Epithelial cell of prostate (primary cell): ENCODE measurements at regions not wholly inside any gene's neighbourhood (a gene's known extent, or its start where the extent isn't known, plus 50 kb on each side); places are given as distances from the start of the nearest gene placed in this dataset.

Source experiments
- DNase-seq: peaks from one replicate; pipeline ENCODE4 v3.0.0-alpha.2; 2011; ENCODE audit warnings: low read depth, low spot score
- H3K27ac ChIP-seq: fragments of 450-650 bp; 2 replicates; pipeline ENCODE4 v1.5.1; 2017; ENCODE audit warnings: mild to moderate bottlenecking

DNA sequence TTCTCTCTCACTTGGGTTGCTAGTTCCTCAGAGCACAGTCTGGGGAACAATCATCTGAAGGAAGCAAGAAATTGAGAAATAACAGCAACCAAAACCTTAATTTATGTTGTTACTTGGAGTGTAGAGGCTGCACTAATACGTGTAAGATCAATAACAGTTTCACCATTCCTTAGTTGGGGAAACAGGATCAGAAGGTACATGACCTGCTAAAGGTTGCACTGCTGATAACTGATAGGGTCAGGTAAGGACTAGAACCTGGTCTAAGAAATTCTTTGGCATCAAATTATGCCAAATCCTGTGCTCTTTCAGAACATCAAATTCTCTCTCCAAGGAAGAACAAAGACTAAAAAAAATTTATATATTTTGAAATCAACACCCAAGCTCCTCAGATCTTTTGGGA lies 278.6 kb upstream of the C9orf72 start:
- no peak for DNase-seq
- no peak overlapping the region for H3K27ac ChIP-seq

DNA sequence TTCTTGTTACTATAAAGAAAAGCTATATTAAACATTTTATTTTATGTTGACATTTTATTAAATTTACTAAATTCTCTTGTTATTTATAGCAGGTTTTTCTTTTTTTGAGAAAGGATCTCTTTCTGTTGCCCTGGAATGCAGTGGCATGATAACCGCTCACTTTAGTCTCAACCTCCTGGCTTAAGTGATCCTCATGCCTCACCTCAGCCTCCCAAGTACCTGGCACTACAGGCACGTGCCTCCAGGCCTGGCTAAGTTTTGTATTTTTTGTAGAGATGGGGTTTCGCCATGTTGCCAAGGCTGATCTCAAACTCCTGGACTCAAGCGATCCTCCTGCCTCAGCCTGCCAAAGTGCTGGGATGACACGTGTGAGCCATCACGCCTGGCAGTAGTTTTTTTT lies 280.2 kb upstream of the C9orf72 start:
- DNase-seq: no peak
- H3K27ac ChIP-seq: no peak overlapping the region

DNA sequence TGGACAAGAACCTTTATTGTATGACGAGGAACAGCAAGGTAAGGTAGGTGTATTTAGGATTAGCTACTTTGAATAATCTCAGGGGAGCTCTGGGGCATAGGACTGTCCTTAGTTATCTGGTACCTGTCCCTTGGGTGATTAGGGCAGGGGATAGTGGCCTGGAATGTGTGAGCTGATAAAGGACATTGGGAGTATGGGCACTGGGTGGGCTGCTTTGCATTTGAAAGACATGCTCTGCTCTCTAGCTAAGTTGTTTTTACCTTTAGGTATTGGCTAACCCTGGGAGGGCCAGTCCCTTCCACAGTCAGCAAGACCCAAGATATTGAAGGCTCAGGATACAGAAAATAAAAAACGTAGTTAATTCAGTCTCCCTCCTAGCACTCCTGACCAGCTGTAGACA lies 282.8 kb upstream of the C9orf72 start:
- no peak overlapping the region for H3K27ac ChIP-seq
- DNase-seq: no peak

DNA sequence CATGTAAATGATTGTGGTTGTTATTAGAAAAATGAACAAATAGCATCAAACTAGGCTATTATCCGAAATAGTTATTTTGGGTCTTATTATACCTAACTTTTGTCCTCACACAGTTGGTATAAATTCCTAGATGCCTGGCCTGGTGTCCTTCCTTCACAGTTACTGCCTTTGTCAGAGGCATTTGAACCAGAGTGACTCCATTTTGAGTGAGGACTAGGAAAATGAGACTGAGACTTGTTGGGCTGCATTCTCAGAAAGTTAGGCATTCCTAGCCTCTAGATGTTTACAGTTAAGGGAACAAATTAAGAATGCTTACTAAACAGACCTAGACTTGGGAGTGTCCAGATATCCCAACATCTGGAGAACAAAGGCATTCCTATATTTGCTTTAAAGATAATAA lies 283.5 kb upstream of the C9orf72 start:
- H3K27ac ChIP-seq: no peak overlapping the region
- DNase-seq: no peak

DNA sequence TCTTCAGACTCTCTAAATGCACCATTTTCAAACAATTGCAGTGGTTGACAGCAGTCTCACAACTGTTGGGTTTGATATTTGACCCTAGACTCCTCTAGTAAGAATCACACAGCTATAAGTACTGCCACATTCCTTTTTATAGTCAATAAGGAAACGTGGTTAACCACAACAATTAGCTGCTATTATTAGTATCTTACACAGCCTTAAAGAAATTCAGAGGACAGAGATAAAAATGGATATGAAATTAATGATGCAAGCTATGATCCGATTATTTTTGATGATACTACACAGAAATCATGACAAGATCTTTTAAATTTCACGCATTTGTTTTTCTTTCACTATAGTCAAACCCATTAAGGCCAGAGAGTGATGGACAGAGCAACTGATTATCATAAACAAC lies 288.6 kb upstream of the C9orf72 start:
- no peak for DNase-seq
- H3K27ac ChIP-seq: no peak overlapping the region

DNA sequence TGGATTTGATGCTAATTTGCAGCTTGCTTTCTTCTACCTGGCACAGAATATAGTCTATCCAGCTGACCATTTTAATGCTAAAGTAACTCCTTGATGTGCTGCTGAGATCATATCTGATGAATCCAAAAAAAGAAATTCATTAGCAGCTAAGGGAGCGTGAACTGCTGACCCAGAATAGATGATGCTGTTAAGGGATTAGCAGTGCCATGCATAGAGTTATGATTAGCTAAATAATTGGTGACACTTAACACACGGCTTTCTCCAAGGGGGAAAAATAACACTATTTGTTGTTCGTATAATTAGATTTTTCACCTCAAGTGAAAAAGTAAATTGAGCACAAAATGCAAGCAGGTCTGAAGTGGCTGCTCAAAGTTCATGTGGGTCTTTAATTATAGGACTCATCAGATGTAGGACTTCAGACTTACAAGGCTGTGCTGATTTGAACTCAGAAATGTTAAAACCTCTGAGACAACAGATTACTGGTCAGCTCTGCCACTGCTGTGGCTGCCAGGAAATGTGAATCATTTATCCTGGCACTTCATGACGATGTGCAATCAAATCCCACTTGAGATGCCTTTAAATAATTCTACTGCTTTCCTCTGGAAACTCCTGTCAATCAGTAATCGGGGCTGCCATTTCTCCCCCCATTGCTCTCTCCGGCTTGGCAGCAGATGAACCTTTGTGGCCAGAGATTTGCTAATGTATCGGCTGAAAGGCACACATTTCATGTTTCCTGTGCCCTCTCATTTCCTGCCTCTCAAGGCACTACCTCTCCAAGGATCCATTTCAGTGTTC lies 291.6 kb upstream of the C9orf72 start:
- DNase-seq: no peak
- H3K27ac ChIP-seq: no peak overlapping the region

DNA sequence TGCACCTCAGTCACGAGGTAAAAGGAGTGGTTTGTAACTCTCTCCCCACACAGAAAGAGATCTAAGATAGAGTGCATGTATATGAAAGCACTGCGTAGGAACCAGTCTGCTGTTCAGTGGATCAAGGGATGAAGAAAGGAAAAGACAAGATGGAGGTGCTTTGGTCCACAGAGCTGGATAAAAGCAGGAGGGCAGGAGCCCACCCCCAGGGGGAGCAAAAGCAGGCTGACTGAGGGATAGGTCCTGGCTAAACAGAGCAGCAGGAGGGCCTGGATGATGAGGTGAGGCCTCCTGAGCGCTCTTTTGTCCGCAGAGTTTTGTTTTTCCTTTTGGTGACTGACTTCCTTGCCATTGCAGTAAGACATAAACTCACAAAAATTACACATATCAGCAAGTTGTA lies 293.5 kb upstream of the C9orf72 start:
- no peak overlapping the region for H3K27ac ChIP-seq
- DNase-seq: no peak

DNA sequence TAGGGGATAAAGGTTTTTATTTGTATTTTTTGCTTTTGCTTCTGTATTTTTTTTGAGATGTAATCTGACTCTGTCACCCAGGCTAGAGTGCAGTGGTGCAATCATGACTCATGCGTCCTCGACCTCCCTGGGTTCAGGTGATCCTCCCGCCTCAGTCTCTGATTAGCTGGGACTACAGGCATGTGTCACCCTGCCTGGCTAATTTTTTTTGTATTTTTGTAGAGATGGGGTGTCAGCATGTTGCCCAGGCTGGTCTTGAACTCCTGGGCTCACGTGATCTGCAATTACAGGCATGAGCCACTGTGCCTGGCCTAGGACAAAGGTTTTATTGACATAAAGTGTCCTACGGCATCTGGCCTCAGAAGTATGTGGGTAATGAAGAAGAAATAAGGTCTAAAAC lies 297.1 kb upstream of the C9orf72 start:
- DNase-seq: no peak
- no peak overlapping the region for H3K27ac ChIP-seq

DNA sequence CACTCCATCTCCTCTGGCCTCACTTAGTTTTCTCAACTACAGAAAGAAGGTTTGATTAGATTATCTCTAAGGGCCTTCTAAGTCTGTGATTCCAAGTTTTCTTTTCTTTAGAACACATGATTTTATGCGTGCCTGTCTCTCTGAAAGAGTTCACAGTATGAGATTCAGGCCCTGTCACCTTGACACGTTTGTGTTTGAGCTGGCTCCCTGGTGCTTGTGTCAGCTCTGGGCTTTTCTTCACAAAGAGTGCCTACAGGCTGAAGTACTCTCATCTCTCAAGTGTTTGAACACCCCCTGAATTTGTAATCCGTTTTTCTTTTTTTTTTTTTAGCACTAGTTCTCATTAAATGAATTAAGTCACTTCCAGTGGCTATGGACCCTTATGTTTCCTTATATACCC lies 306.9 kb upstream of the C9orf72 start:
- no peak for DNase-seq
- no peak overlapping the region for H3K27ac ChIP-seq

DNA sequence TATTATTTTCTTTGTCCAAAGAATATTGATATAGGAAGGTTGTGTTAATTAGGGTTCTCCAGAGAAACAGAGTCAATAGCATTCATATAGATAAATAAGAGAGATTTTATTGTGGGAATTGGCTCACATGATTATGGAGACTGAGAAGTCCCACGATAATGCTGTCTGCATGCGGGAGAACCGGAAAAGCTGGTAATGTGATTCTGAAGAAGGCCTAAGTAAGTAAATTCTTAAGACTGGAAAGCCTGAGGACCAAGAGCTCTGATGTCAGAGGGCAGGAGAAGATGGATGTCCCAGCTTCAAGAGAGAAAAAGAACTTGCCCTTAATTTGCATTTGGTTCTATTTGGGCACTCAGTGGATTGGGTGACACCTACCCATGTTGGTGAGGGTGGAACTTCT lies 307.4 kb upstream of the C9orf72 start:
- no peak overlapping the region for H3K27ac ChIP-seq
- no peak for DNase-seq

DNA sequence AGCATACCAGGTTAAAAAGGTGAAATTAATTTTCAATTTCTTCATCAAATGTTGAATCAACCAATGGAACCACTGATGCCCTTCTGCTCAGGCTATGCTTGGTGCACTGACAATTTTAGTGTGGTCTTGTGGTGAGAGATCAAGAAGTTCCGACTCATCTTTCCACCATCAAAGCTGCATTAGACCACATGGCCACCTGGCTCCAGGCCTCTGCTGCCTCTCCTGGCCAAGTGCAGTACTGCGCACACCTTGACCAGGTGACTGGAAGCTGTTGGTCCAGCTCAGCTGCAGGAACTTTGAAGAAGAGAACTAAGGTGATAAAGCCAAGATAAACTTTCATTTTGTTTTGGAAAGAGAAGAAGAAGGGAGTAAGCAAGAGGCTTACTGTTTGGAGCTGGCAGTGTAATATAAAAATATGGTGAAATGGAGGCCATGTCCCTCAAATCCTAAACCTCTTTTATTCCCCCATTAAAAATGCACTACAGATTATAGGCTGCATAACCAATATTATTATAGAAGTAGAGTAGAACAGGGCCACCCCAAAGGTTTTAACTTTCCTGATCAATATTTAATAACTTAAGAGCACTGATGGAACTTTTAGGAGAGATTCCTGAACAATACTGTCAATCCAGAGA lies 315.5 kb upstream of the C9orf72 start:
- no peak for DNase-seq
- H3K27ac ChIP-seq: no peak overlapping the region

DNA sequence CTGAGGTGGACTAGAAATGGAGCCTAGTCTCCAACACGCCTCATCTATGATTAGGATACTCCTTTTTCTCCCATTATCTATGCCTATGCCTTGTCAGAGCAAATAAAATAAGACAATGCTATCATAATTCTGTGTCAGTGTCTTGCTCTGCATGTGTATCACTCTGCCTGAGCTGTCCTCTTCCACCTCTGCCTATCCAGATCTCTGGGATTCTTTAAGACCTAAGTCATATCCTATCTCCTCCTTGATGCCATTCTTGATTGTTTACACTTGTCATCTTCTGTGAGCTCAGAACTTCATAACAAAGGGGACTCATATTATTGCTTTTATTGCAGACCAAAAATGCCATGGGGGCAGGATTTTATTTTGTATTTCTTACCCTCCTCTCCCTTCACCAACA lies 351.2 kb upstream of the C9orf72 start:
- no peak overlapping the region for H3K27ac ChIP-seq
- no peak for DNase-seq

DNA sequence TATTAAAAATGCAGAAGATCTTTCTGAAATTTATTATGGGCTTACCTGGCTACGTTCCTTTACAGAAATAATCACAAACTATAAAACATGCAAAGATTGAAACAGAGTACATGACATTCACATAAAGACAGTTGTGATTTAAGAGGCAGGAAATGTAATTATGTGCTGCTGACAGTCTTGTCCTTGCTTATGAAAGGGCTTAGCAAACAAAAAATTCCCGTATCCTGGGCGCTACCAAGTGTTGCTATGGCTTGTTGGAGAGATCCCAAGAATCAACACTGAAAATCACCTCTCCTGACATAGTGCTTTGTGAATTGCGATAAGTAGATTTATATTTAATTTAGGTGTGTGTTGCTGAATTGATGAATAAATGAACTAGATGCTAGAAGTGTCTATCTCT lies 352.5 kb upstream of the C9orf72 start:
- DNase-seq: no peak
- H3K27ac ChIP-seq: no peak overlapping the region

DNA sequence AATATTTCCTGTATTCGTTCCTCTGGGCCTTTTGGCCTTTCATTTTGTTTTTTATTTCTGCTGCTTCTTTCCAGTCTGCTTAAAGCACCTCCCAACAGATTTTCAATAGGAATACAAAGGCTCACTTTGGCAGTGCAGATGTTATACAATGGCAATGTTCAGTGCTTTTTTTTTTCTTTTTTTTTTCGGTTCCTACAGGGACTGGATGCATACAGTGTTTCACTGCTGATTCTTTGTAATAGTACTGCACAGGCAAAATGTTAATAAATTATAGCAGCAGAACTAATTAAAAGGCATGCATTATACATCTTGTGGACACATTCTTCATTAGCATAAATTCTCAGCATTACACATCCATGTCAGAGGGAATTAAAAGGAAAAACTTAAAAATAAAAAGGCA lies 356.6 kb upstream of the C9orf72 start:
- no peak for DNase-seq
- H3K27ac ChIP-seq: no peak overlapping the region

DNA sequence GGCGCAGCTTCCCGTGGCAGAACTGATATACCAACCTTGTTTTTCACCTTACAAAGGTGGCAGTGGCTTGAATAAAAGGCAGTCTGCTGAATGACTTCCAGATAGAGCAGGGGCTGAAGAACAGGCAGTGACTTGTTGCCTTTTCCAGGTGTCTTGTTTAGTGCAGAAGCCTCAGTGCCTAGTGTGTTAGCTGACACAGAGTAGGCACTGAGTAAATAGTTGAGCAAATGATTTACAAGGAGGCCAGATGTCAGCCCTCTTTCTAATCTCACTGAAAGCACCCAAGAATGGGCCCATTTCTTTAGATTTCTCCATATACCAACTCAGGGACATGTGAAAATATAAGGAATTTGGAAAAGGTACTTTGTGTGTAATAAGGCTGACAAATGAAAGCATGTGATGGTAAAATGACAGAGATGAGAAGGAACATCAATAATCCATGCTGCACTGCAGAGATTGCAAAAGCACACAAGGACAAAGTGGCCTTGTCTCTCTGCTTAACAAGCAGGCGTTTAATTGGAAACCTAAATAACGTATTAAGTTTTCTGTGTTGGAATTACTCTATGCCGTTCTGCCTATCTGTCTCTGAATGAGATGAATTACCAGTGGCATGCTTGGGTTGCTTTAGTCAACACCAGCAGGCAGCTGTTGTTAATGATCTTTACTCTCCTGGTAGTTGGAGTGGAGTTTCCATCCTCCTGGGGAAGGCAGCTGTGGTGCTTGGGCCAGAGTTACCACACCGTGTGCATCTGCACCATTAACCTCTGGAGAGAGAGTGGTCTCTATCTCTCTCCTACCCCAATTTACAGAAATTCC lies 360.1 kb upstream of the C9orf72 start:
- no peak for DNase-seq
- H3K27ac ChIP-seq: no peak overlapping the region

DNA sequence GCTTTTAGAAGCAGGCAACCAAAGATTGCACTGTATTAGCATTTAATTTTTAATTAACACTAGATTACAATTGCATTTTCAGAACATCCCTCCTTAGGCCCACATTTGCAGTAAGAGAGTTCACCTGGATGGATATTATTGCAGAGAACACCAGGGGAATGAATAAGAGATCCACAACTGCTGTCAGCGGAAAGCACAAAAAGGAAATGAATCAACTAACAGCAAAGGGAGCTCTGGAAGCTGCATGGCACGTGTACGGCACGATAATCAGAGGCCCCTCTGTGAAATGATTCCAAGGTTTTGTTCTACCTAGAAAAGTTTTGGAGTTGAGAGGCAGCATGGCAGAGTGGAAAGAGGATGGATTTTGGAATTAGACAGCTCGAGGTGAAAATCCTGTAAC lies 361.2 kb upstream of the C9orf72 start:
- no peak overlapping the region for H3K27ac ChIP-seq
- DNase-seq: no peak

DNA sequence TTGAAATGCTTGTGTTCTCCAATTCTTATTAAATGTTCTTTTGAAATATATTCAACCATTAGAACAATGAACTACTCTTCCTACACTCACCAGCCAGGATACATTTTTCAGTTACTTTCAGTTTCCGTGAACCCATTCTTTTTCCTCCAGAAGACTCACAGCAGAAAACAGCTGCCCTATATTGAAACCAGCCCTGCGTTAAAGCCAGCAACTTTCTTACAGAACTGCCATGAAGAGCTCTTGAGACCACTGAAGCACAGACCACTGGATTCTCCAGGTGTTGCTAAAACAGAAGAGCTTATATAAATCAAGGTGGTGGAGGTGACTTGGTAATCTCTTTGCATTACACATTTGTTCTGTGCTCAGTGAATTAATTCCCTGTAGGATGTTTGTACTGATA lies 365.9 kb upstream of the C9orf72 start:
- no peak overlapping the region for H3K27ac ChIP-seq
- no peak for DNase-seq

DNA sequence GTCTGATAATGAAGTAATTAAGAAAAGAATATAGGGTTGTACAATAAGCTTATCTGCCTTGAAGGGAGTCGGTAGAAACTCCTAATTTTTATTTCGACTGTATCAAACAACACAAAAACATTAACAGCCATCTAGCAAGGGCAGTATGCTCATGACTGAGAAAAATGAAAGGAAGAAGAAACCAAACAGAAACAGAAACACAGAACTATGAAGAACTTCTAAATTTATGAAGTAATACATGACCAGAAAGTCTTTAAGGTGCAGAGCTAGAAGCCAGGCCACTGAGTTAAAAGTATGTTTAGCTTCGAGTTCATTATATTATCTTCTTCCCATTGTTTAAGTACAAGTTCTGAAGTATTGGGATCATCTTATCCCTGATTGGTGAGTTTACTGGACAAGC lies 367.3 kb upstream of the C9orf72 start:
- no peak for DNase-seq
- H3K27ac ChIP-seq: no peak overlapping the region

DNA sequence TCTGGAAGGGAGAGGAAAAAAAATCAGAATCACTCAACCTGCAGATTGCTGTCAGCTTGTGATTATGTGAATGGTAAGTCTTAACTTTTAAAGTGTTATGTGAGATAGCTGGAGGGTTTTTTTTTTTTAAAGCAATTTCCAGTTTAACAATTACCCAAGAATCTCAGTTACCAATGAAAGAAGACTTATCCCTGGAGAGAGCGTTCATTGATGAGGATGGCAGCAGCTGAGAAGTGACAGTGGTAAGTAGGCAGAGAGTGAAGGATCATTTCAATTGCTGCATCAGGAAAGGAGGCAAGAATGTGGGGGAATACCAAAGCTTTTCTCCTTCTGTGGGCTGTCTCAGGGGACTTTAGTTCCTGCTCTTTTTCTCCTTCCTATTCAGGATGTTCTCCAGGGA lies 370.2 kb upstream of the C9orf72 start:
- no peak overlapping the region for H3K27ac ChIP-seq
- DNase-seq: no peak

DNA sequence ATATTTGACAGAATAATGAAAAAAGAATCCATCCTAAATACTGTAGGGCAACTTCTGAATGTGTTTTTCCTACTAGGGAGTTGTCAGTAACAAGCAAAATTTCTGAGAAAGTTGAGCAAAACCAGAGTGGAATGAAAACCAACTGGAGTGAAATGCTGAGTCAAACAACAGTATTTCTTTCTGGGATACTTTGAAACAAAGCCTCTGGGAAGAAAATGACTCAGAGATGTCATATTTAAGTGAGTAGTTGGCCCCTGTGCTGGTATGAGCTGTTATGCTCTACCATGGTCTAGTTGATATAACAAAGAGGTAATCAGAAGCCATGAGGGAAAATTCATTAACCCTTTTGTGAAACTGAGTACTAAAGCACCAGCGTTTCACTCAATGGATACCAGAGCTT lies 372.1 kb upstream of the C9orf72 start:
- no peak overlapping the region for H3K27ac ChIP-seq
- DNase-seq: no peak

DNA sequence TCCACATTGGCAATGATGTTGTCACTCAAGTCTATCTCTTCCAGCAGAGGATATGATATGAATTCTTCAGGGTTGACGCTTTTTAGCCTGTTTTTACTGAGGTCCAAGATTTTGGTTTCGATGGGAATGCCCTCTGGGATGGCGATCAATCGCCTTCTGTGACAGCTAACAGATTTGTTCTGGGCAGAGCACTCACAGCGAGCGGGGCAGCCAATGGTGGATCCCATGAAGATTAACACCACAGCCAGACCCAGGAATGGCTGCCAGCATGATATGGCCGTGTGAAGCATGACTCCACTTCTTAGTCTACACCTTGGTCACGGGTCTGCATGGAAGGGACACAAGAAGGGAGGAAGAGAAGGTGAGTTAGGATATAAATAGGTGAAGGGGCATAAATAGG lies 377.1 kb upstream of the C9orf72 start:
- no peak overlapping the region for H3K27ac ChIP-seq
- no peak for DNase-seq
